Erythroblast (primary cell): ENCODE measurements at regions not wholly inside any gene's neighbourhood (a gene's known extent, or its start where the extent isn't known, plus 50 kb on each side); places are given as distances from the start of the nearest gene placed in this dataset.

ENCODE experiments used
- GATA1 ChIP-seq: IDR thresholded peaks from 2 replicates; pipeline ENCODE4 v1.6.1; 2011; ENCODE audit warnings: low read depth, mild to moderate bottlenecking, control low read depth, low read length, moderate library complexity
- POLR2A ChIP-seq: IDR thresholded peaks from 2 replicates; pipeline ENCODE4 v1.6.1; 2011; ENCODE audit warnings: mild to moderate bottlenecking, low read length

GRCh38 chr6:27830212-27830599 lies 82.0 kb downstream of the OR2B2 start:
- no peak for TF ChIP-seq POLR2A
- no peak for TF ChIP-seq GATA1
